Panc1 (cell line): ENCODE measurements at regions not wholly inside any gene's neighbourhood (a gene's known extent, or its start where the extent isn't known, plus 50 kb on each side); places are given as distances from the start of the nearest gene placed in this dataset.

ENCODE experiments used
- ATAC-seq: fragments of 200-7000 bp; cut with Tn5 transposase; 2 replicates; pipeline ENCODE4 v1.9.1; 2020; ENCODE audit warnings: mild to moderate bottlenecking, moderate library complexity
- BruUV-seq: library from RNA; stranded (reverse); fragments of 400-500 nt; replicated peaks from 2 replicates; lab custom pipeline; 2021; lab: Mats Ljungman, UMichigan
- CTCF ChIA-PET: fragments of 300-600 bp; sonication (Branson Sonifier 250); formaldehyde crosslinking; loops from one replicate; lab custom pipeline; 2022; ENCODE audit warnings: antibody characterized with exemption; lab: Charles Lee
- POLR2A ChIA-PET: fragments of 300-600 bp; sonication (Branson Sonifier 250); formaldehyde crosslinking; loops from one replicate; lab custom pipeline; 2022; ENCODE audit warnings: antibody characterized with exemption; lab: Charles Lee
- DNase-seq: peaks from one replicate; pipeline ENCODE4 v3.0.0-alpha.2; 2010; ENCODE audit warnings: low read depth, low spot score
- H3K27ac ChIP-seq: 2 replicates; pipeline ENCODE4 v1.5.1; 2011; ENCODE audit warnings: mild to moderate bottlenecking, low read length, inconsistent platforms
- H3K27me3 ChIP-seq: fragments of 200-500 bp; sonication (Bioruptor generic); 2 replicates; pipeline ENCODE4 v1.6.0; 2014; ENCODE audit warnings: low read length, inconsistent platforms; ENCODE audit not compliant: control insufficient read depth, insufficient read depth
- H3K36me3 ChIP-seq: fragments of 200-500 bp; sonication (Bioruptor generic); 2 replicates; pipeline ENCODE4 v1.5.1; 2014; ENCODE audit warnings: inconsistent platforms, mild to moderate bottlenecking, low read length, moderate library complexity; ENCODE audit not compliant: control insufficient read depth, insufficient read depth
- H3K4me1 ChIP-seq: 2 replicates; pipeline ENCODE4 v1.5.1; 2011; ENCODE audit warnings: inconsistent platforms, mild to moderate bottlenecking, low read length, moderate library complexity; ENCODE audit not compliant: control insufficient read depth, insufficient read depth
- H3K4me3 ChIP-seq, 2 experiments: 2 replicates each; pipeline ENCODE4 v1.5.1; 2011 to 2012; ENCODE audit warnings: low read depth in 2 of 2, low read length in 2 of 2, mild to moderate bottlenecking in 2 of 2, inconsistent platforms in 1 of 2, moderate library complexity in 1 of 2
- H3K9me3 ChIP-seq: fragments of 200-500 bp; sonication (Bioruptor generic); 2 replicates; pipeline ENCODE4 v1.5.1; 2014; ENCODE audit warnings: low read depth, mild to moderate bottlenecking, inconsistent platforms, low read length, moderate library complexity; ENCODE audit not compliant: control insufficient read depth, insufficient read depth
- POLR2AphosphoS5 ChIP-seq: IDR thresholded peaks from 2 replicates; pipeline ENCODE4 v1.6.1; 2012; ENCODE audit warnings: mild to moderate bottlenecking, low read depth, low read length, moderate library complexity
- SIN3A ChIP-seq: IDR thresholded peaks from 2 replicates; pipeline ENCODE4 v1.6.1; 2012; ENCODE audit warnings: low read depth, mild to moderate bottlenecking, low read length, moderate library complexity, borderline replicate concordance; ENCODE audit not compliant: insufficient read depth
- TCF7L2 ChIP-seq: IDR thresholded peaks from 2 replicates; pipeline ENCODE4 v1.6.1; 2011; ENCODE audit warnings: mild to moderate bottlenecking, low read depth, low read length, inconsistent platforms
- in situ Hi-C: cut with HindIII; loops from 2 replicates; pipeline ENCODE4 v1.10.0; 2016; ENCODE audit warnings: low sequenced_read_pairs, low pct_unique_long_range_greater_than_20kb
- intact Hi-C: fragments of 100-400 bp; cut with micrococcal nuclease; formaldehyde crosslinking; loops from one replicate; pipeline ENCODE4 v1.10.0; 2022; ENCODE audit not compliant: unreplicated experiment
- TF ChIP-seq, protein P1 (sequence below): fragments of 450-650 bp; IDR thresholded peaks from 2 replicates; pipeline ENCODE4 v1.5.1; 2017; ENCODE audit warnings: mild to moderate bottlenecking
- TF ChIP-seq, protein P2 (sequence below), 2 experiments: IDR thresholded peaks; 2 replicates each; pipeline ENCODE4 v1.6.1; 2011 to 2012; ENCODE audit warnings: low read depth in 2 of 2, control low read depth in 1 of 2, low read length in 1 of 2, mild to moderate bottlenecking in 1 of 2, moderate library complexity in 1 of 2; ENCODE audit not compliant: insufficient read depth in 1 of 2

DNA sequence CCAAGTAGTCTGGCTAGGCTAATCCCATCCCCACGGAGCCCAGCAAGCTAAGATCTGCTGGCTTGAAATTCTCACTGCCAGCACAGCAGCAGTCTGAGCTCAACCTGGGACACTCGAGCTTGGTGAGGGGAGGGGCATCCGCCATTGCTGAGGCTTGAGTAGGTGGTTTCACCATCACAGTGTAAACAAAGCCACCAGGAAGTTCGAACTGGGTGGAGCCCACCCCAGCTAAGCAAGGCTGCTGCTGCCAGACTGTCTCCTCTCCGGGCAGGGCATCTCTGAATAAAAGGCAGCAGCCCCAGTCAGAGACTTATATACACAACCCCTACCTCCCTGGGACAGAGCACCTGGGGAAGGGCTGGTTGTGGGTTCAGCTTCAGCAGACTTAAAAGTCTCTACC is 639.6 kb downstream of the IQCM start:
- ChIA-PET CTCF (no interaction called here), POLR2A (no interaction called here)
- H3K27me3 ChIP-seq, result no peaks in the 10 kb centered on the region
- intact Hi-C loops, result no loop called here
- no peaks in the 10 kb centered on the region for H3K9me3 ChIP-seq
- no peak for DNase-seq
- in situ Hi-C loops, result no loop called here
- no peak overlapping the region for H3K27ac ChIP-seq
- ATAC-seq, result no peak
- no TSS peak for BruUV-seq
- no peaks in the 10 kb centered on the region for H3K36me3 ChIP-seq
- TF ChIP-seq POLR2AphosphoS5 (no peak), TCF7L2 (no peak), SIN3A (no peak)
- TF ChIP-seq, protein P1, sequence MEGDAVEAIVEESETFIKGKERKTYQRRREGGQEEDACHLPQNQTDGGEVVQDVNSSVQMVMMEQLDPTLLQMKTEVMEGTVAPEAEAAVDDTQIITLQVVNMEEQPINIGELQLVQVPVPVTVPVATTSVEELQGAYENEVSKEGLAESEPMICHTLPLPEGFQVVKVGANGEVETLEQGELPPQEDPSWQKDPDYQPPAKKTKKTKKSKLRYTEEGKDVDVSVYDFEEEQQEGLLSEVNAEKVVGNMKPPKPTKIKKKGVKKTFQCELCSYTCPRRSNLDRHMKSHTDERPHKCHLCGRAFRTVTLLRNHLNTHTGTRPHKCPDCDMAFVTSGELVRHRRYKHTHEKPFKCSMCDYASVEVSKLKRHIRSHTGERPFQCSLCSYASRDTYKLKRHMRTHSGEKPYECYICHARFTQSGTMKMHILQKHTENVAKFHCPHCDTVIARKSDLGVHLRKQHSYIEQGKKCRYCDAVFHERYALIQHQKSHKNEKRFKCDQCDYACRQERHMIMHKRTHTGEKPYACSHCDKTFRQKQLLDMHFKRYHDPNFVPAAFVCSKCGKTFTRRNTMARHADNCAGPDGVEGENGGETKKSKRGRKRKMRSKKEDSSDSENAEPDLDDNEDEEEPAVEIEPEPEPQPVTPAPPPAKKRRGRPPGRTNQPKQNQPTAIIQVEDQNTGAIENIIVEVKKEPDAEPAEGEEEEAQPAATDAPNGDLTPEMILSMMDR, result no peak
- TF ChIP-seq, protein P2, sequence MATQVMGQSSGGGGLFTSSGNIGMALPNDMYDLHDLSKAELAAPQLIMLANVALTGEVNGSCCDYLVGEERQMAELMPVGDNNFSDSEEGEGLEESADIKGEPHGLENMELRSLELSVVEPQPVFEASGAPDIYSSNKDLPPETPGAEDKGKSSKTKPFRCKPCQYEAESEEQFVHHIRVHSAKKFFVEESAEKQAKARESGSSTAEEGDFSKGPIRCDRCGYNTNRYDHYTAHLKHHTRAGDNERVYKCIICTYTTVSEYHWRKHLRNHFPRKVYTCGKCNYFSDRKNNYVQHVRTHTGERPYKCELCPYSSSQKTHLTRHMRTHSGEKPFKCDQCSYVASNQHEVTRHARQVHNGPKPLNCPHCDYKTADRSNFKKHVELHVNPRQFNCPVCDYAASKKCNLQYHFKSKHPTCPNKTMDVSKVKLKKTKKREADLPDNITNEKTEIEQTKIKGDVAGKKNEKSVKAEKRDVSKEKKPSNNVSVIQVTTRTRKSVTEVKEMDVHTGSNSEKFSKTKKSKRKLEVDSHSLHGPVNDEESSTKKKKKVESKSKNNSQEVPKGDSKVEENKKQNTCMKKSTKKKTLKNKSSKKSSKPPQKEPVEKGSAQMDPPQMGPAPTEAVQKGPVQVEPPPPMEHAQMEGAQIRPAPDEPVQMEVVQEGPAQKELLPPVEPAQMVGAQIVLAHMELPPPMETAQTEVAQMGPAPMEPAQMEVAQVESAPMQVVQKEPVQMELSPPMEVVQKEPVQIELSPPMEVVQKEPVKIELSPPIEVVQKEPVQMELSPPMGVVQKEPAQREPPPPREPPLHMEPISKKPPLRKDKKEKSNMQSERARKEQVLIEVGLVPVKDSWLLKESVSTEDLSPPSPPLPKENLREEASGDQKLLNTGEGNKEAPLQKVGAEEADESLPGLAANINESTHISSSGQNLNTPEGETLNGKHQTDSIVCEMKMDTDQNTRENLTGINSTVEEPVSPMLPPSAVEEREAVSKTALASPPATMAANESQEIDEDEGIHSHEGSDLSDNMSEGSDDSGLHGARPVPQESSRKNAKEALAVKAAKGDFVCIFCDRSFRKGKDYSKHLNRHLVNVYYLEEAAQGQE (IDR thresholded peaks at IDR 0.05; ENCODE audit: insufficient read depth in 1 of 2, low read depth in 2 of 2, low read length in 1 of 2), result no peak
- H3K4me3 ChIP-seq, result no peak overlapping the region
- H3K4me1 ChIP-seq, result no peaks in the 10 kb centered on the region

DNA sequence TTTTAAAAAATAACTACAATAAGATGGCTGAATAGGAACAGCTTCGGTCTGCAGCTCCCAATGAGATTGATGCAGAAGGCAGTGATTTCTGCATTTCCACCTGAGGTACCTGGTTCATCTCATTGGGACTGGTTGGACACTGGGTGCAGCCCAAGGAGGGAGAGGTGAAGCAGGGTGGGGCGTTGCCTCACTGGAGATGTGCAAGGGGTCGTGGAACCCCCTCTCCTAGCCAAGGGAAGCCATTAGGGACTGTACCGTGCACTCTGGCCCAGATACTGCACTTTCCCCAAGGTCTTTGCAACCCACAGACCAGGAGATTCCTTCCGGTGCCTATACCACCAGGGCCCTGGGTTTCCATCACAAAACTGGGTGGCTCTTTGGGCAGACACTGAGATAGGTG is 640.1 kb downstream of the IQCM start:
- Histone ChIP-seq H3K4me3 (no peak overlapping the region), H3K27ac (no peak overlapping the region), H3K27me3 (no peaks in the 10 kb centered on the region), H3K36me3 (no peaks in the 10 kb centered on the region), H3K4me1 (no peaks in the 10 kb centered on the region), H3K9me3 (no peaks in the 10 kb centered on the region)
- intact Hi-C loops (no loop called here), in situ Hi-C loops (no loop called here)
- ChIA-PET CTCF (no interaction called here), POLR2A (no interaction called here)
- DNase-seq (no peak), ATAC-seq (no peak)
- BruUV-seq, result no TSS peak
- TF ChIP-seq, protein P1, result no peak
- no peak for TF ChIP-seq SIN3A
- TF ChIP-seq POLR2AphosphoS5, result no peak
- TF ChIP-seq, protein P2 (IDR thresholded peaks at IDR 0.05; ENCODE audit: insufficient read depth in 1 of 2, low read depth in 2 of 2, low read length in 1 of 2), result no peak
